Fibroblast of lung (primary cell): ENCODE measurements at regions not wholly inside any gene's neighbourhood (a gene's known extent, or its start where the extent isn't known, plus 50 kb on each side); places are given as distances from the start of the nearest gene placed in this dataset.

Source experiments
- DNase-seq, 2 donors: peaks; one replicate each; pipeline versions ENCODE4 v3.0.0 to v3.0.0-alpha.2; 2010; ENCODE audit warnings: low read depth in 2 of 2
- H2AFZ ChIP-seq: 2 replicates; pipeline ENCODE4 v1.5.1; 2012; ENCODE audit warnings: low read length, control low read depth, inconsistent platforms
- H3K27ac ChIP-seq: 2 replicates; pipeline ENCODE4 v1.5.1; 2011; ENCODE audit warnings: low read length, control low read depth; ENCODE audit not compliant: insufficient read depth
- H3K27me3 ChIP-seq: 2 replicates; pipeline ENCODE4 v1.5.1; 2011; ENCODE audit warnings: mild to moderate bottlenecking, low read length; ENCODE audit not compliant: control insufficient read depth, insufficient read depth
- H3K36me3 ChIP-seq: 2 replicates; pipeline ENCODE4 v1.5.1; 2011; ENCODE audit warnings: low read length; ENCODE audit not compliant: control insufficient read depth, insufficient read depth
- H3K4me1 ChIP-seq: 2 replicates; pipeline ENCODE4 v1.5.1; 2011; ENCODE audit warnings: low read length; ENCODE audit not compliant: control insufficient read depth, insufficient read depth; ENCODE audit errors: extremely low read depth
- H3K4me2 ChIP-seq: 2 replicates; pipeline ENCODE4 v1.5.1; 2011; ENCODE audit warnings: low read length, control low read depth; ENCODE audit not compliant: insufficient read depth; ENCODE audit errors: extremely low read depth
- H3K4me3 ChIP-seq, 4 experiments: fragments of 200-600 bp in 1 of 4; sonication (generic) in 1 of 4; replicated peaks in 1 of 4; 2 replicates each; pipeline ENCODE4 v1.5.1; 2011 to 2016; ENCODE audit warnings: low read length in 4 of 4, low read depth in 3 of 4, mild to moderate bottlenecking in 3 of 4, control low read depth in 2 of 4, inconsistent platforms in 1 of 4, mixed read lengths in 1 of 4; ENCODE audit not compliant: insufficient read depth in 1 of 4; ENCODE audit errors: control extremely low read depth in 1 of 4
- H3K79me2 ChIP-seq: 2 replicates; pipeline ENCODE4 v1.5.1; 2012; ENCODE audit warnings: mild to moderate bottlenecking, low read length, inconsistent platforms; ENCODE audit not compliant: control insufficient read depth, insufficient read depth
- H3K9ac ChIP-seq: 2 replicates; pipeline ENCODE4 v1.5.1; 2011; ENCODE audit warnings: mild to moderate bottlenecking, low read length, control low read depth; ENCODE audit not compliant: insufficient read depth
- H3K9me3 ChIP-seq: 2 replicates; pipeline ENCODE4 v1.5.1; 2012; ENCODE audit warnings: low read depth, low read length; ENCODE audit not compliant: control insufficient read depth, insufficient read depth
- H4K20me1 ChIP-seq: 2 replicates; pipeline ENCODE4 v1.5.1; 2011; ENCODE audit warnings: low read length; ENCODE audit not compliant: control insufficient read depth, insufficient read depth; ENCODE audit errors: extremely low read depth
- CTCF ChIP-seq, 2 donors: IDR thresholded peaks in 1 of 2; conservative IDR thresholded peaks in 1 of 2; 1 replicate in 1 of 2; 2 replicates in 1 of 2; pipeline ENCODE4 v1.5.1; 2011 to 2012; ENCODE audit warnings: low read length in 2 of 2, control low read depth in 1 of 2, inconsistent platforms in 1 of 2, low read depth in 1 of 2, mild to moderate bottlenecking in 1 of 2
- EZH2 ChIP-seq: IDR thresholded peaks from 2 replicates; pipeline ENCODE4 v1.5.1; 2012; ENCODE audit warnings: low read length, control low read depth, mild to moderate bottlenecking; ENCODE audit errors: missing control alignments

GRCh38 chr1:196144588-196144987 is 463.7 kb downstream of the KCNT2 start:
- no peak overlapping the region for H3K4me2 ChIP-seq
- H3K4me1 ChIP-seq: no peaks in the 10 kb centered on the region
- H3K36me3 ChIP-seq: no peaks in the 10 kb centered on the region
- H3K79me2 ChIP-seq: no peaks in the 10 kb centered on the region
- TF ChIP-seq EZH2 (no peak), CTCF (conservative IDR thresholded peaks at IDR 0.05 in 1 of 2, IDR thresholded peaks at IDR 0.05 in 1 of 2; ENCODE audit: low read depth in 1 of 2, low read length in 2 of 2) (no peak)
- no peak overlapping the region for H2AFZ ChIP-seq
- no peak overlapping the region for H3K4me3 ChIP-seq
- no peaks in the 10 kb centered on the region for H4K20me1 ChIP-seq
- H3K9me3 ChIP-seq: no peaks in the 10 kb centered on the region
- no peaks in the 10 kb centered on the region for H3K27me3 ChIP-seq
- H3K27ac ChIP-seq: no peak overlapping the region
- no peak for DNase-seq
- no peak overlapping the region for H3K9ac ChIP-seq

GRCh38 chr1:196143602-196144342 is 464.5 kb downstream of the KCNT2 start:
- no peak overlapping the region for H3K4me2 ChIP-seq
- H4K20me1 ChIP-seq: no peaks in the 10 kb centered on the region
- no peaks in the 10 kb centered on the region for H3K9me3 ChIP-seq
- H3K9ac ChIP-seq: no peak overlapping the region
- H3K27me3 ChIP-seq: no peaks in the 10 kb centered on the region
- no peak for TF ChIP-seq EZH2
- no peak for TF ChIP-seq CTCF (conservative IDR thresholded peaks at IDR 0.05 in 1 of 2, IDR thresholded peaks at IDR 0.05 in 1 of 2; ENCODE audit: low read depth in 1 of 2, low read length in 2 of 2)
- no peaks in the 10 kb centered on the region for H3K79me2 ChIP-seq
- DNase-seq: no peak
- H3K36me3 ChIP-seq: no peaks in the 10 kb centered on the region
- H3K4me3 ChIP-seq: no peak overlapping the region
- H3K27ac ChIP-seq: no peak overlapping the region
- no peaks in the 10 kb centered on the region for H3K4me1 ChIP-seq
- no peak overlapping the region for H2AFZ ChIP-seq

GRCh38 chr1:196142111-196142640 is 466.1 kb downstream of the KCNT2 start:
- H3K4me2 ChIP-seq: no peak overlapping the region
- TF ChIP-seq CTCF (conservative IDR thresholded peaks at IDR 0.05 in 1 of 2, IDR thresholded peaks at IDR 0.05 in 1 of 2; ENCODE audit: low read depth in 1 of 2, low read length in 2 of 2): no peak
- no peak for TF ChIP-seq EZH2
- no peak overlapping the region for H2AFZ ChIP-seq
- H3K9me3 ChIP-seq: no peaks in the 10 kb centered on the region
- no peaks in the 10 kb centered on the region for H3K79me2 ChIP-seq
- no peaks in the 10 kb centered on the region for H3K27me3 ChIP-seq
- no peak overlapping the region for H3K9ac ChIP-seq
- no peak overlapping the region for H3K27ac ChIP-seq
- no peak for DNase-seq
- H4K20me1 ChIP-seq: no peaks in the 10 kb centered on the region
- H3K4me3 ChIP-seq: no peak overlapping the region
- no peaks in the 10 kb centered on the region for H3K36me3 ChIP-seq
- no peaks in the 10 kb centered on the region for H3K4me1 ChIP-seq
